CD14-positive monocyte (primary cell): ENCODE measurements at regions not wholly inside any gene's neighbourhood (a gene's known extent, or its start where the extent isn't known, plus 50 kb on each side); places are given as distances from the start of the nearest gene placed in this dataset.
A peak's percentile ranks its signal among the peaks of the same experiment; 100 is the strongest.

ENCODE experiments used
- DNase-seq, 3 donors: peaks; one replicate each; pipeline ENCODE4 v3.0.0-alpha.2; 2011 to 2022
- H2AFZ ChIP-seq: 2 replicates; pipeline ENCODE4 v1.6.0; 2012; ENCODE audit warnings: mild to moderate bottlenecking, low read depth, low read length, inconsistent platforms; ENCODE audit not compliant: insufficient read depth, poor library complexity, severe bottlenecking
- H3K27ac ChIP-seq, 2 donors: 1 replicate in 1 of 2; 2 replicates in 1 of 2; pipeline ENCODE4 v1.5.1; 2012 to 2013; ENCODE audit warnings: low read length in 2 of 2, control low read depth in 1 of 2, inconsistent platforms in 1 of 2, low read depth in 1 of 2, mild to moderate bottlenecking in 1 of 2
- H3K27me3 ChIP-seq, 2 donors: one replicate each; pipeline versions ENCODE4 v1.6.0 to v1.6.1; 2011 to 2013; ENCODE audit warnings: low read length in 2 of 2; ENCODE audit not compliant: control insufficient read depth in 2 of 2, insufficient read depth in 2 of 2
- H3K36me3 ChIP-seq, 2 donors: replicated peaks in 1 of 2; 1 replicate in 1 of 2; 2 replicates in 1 of 2; pipeline versions ENCODE4 v1.5.1 to v1.6.1; 2012 to 2013; ENCODE audit warnings: low read length in 2 of 2, control low read depth in 1 of 2, inconsistent platforms in 1 of 2, mild to moderate bottlenecking in 1 of 2; ENCODE audit not compliant: insufficient read depth in 2 of 2, control insufficient read depth in 1 of 2
- H3K4me1 ChIP-seq, 2 donors: 1 replicate in 1 of 2; 2 replicates in 1 of 2; pipeline versions ENCODE4 v1.5.1 to v1.6.1; 2012 to 2013; ENCODE audit warnings: low read length in 2 of 2, control low read depth in 1 of 2, inconsistent platforms in 1 of 2, mild to moderate bottlenecking in 1 of 2, moderate library complexity in 1 of 2; ENCODE audit not compliant: insufficient read depth in 2 of 2, control insufficient read depth in 1 of 2
- H3K4me2 ChIP-seq: replicated peaks from 2 replicates; pipeline ENCODE3; 2012; ENCODE audit warnings: low read length, moderate library complexity, mild to moderate bottlenecking; ENCODE audit not compliant: poor library complexity, severe bottlenecking; ENCODE audit errors: extremely low read depth
- H3K4me3 ChIP-seq, 3 experiments: fragments of 200-600 bp in 1 of 3; sonication (generic) in 1 of 3; replicated peaks in 1 of 3; 1 replicate in 2 of 3; 2 replicates in 1 of 3; pipeline ENCODE4 v1.5.1; 2011 to 2013; ENCODE audit warnings: low read length in 3 of 3, mild to moderate bottlenecking in 3 of 3, control low read depth in 2 of 3, low read depth in 2 of 3, inconsistent platforms in 1 of 3, moderate library complexity in 1 of 3
- H3K79me2 ChIP-seq: 2 replicates; pipeline ENCODE4 v1.6.0; 2012; ENCODE audit warnings: mild to moderate bottlenecking, control low read depth, inconsistent platforms, low read length, moderate library complexity; ENCODE audit not compliant: insufficient read depth
- H3K9ac ChIP-seq: 2 replicates; pipeline ENCODE4 v1.6.0; 2017; ENCODE audit warnings: low read length, mild to moderate bottlenecking; ENCODE audit not compliant: insufficient read depth, poor library complexity, severe bottlenecking
- H3K9me3 ChIP-seq, 2 donors: replicated peaks in 1 of 2; 1 replicate in 1 of 2; 2 replicates in 1 of 2; pipeline versions ENCODE4 v1.5.1 to v1.6.1; 2012 to 2013; ENCODE audit warnings: low read length in 2 of 2, control low read depth in 1 of 2; ENCODE audit not compliant: control insufficient read depth in 1 of 2, insufficient read depth in 1 of 2
- H4K20me1 ChIP-seq: 2 replicates; pipeline ENCODE4 v1.6.0; 2012; ENCODE audit warnings: mild to moderate bottlenecking, low read length, control low read depth, moderate library complexity; ENCODE audit not compliant: insufficient read depth
- H3K27ac Mint-ChIP-seq, 7 donors: one replicate each; pipeline ENCODE4 v1.8.0; 2020; ENCODE audit warnings: mild to moderate bottlenecking in 7 of 7, mixed read lengths in 7 of 7, moderate library complexity in 6 of 7, inconsistent platforms in 2 of 7
- H3K27me3 Mint-ChIP-seq, 3 donors: one replicate each; pipeline ENCODE4 v1.8.0; 2021 to 2022; ENCODE audit warnings: low read depth in 3 of 3, mild to moderate bottlenecking in 3 of 3, mixed read lengths in 3 of 3, moderate library complexity in 3 of 3, inconsistent platforms in 1 of 3
- H3K36me3 Mint-ChIP-seq, 2 donors: one replicate each; pipeline ENCODE4 v1.8.0; 2020; ENCODE audit warnings: mixed read lengths in 2 of 2, inconsistent platforms in 1 of 2, mild to moderate bottlenecking in 1 of 2
- H3K4me1 Mint-ChIP-seq: one replicate; pipeline ENCODE4 v1.8.0; 2020; ENCODE audit warnings: mild to moderate bottlenecking, mixed read lengths
- H3K4me3 Mint-ChIP-seq, 2 donors: one replicate each; pipeline ENCODE4 v1.8.0; 2020; ENCODE audit warnings: mild to moderate bottlenecking in 2 of 2, mixed read lengths in 2 of 2, moderate library complexity in 1 of 2
- H3K9me3 Mint-ChIP-seq, 7 donors: one replicate each; pipeline ENCODE4 v1.8.0; 2020 to 2022; ENCODE audit warnings: mixed read lengths in 7 of 7, mild to moderate bottlenecking in 6 of 7, moderate library complexity in 6 of 7, inconsistent platforms in 2 of 7
- WGBS: methylation state at CpG from one replicate; pipeline ENCODE4 v1.1.5; 2013; ENCODE audit warnings: missing lambda C conversion rate; ENCODE audit not compliant: insufficient coverage; 5-methylcytosine and 5-hydroxymethylcytosine counted together
- intact Hi-C, 2 donors: fragments of 100-400 bp; cut with micrococcal nuclease; formaldehyde crosslinking; loops; one replicate each; pipeline versions ENCODE4 v1.15.0 to v1.15.1; 2023
- TF ChIP-seq, protein P1 (sequence below): fragments of 200-600 bp; IDR thresholded peaks from one replicate; pipeline ENCODE4 v1.8.0; 2022; ENCODE audit warnings: antibody characterized with exemption, mild to moderate bottlenecking

DNA sequence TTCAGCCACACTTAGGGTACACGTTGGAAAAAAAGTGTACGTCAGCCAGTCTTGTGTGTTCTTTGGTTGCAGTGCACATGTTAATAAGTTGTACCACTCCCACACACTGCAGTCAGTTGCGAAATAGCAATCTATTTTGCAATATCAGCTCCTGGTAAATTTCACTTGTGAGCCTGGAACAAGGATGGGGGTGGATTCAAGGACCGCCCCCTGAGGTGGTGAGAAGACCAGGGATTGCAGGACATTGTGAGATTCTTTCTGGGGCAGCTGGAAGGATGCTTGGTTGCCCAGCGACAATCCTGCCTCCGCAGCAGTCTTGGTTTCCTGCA lies 78.6 kb upstream of the ZFHX3 start:
- Histone ChIP-seq H4K20me1 (no peaks in the 10 kb centered on the region), H3K4me3 (peak overlapping the region in 1 of 3 experiments; percentile 37), H3K9ac (no peak overlapping the region), H3K36me3 (no peaks in the 10 kb centered on the region), H3K9me3 (no peaks in the 10 kb centered on the region), H2AFZ (no peak overlapping the region), H3K4me1 (peaks cover 64 to 66% of the 10 kb centered on the region in 2 donors), H3K27ac (peak overlapping the region; percentile 62 to 75), H3K27me3 (no peaks in the 10 kb centered on the region), H3K4me2 (peak overlapping the region; percentile 39), H3K79me2 (no peaks in the 10 kb centered on the region)
- DNase-seq, result peak; percentile 29 to 72 (median 54)
- Mint-ChIP-seq H3K9me3 (peaks cover 0 to 7% (median 3%) of the 10 kb centered on the region in 7 donors), H3K36me3 (no peaks in the 10 kb centered on the region), H3K27me3 (peaks cover 0 to 3% (median 2%) of the 10 kb centered on the region in 3 donors), H3K4me3 (peak overlapping the region in 1 of 2 donors; percentile 67), H3K4me1 (peaks cover 67% of the 10 kb centered on the region), H3K27ac (peak overlapping the region; percentile 57 to 93 (median 92))
- WGBS, result 64% methylated on average over 3 of the region's 6 CpGs
- intact Hi-C loops, result no loop called here
- TF ChIP-seq, protein P1, sequence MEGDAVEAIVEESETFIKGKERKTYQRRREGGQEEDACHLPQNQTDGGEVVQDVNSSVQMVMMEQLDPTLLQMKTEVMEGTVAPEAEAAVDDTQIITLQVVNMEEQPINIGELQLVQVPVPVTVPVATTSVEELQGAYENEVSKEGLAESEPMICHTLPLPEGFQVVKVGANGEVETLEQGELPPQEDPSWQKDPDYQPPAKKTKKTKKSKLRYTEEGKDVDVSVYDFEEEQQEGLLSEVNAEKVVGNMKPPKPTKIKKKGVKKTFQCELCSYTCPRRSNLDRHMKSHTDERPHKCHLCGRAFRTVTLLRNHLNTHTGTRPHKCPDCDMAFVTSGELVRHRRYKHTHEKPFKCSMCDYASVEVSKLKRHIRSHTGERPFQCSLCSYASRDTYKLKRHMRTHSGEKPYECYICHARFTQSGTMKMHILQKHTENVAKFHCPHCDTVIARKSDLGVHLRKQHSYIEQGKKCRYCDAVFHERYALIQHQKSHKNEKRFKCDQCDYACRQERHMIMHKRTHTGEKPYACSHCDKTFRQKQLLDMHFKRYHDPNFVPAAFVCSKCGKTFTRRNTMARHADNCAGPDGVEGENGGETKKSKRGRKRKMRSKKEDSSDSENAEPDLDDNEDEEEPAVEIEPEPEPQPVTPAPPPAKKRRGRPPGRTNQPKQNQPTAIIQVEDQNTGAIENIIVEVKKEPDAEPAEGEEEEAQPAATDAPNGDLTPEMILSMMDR, result no peak

DNA sequence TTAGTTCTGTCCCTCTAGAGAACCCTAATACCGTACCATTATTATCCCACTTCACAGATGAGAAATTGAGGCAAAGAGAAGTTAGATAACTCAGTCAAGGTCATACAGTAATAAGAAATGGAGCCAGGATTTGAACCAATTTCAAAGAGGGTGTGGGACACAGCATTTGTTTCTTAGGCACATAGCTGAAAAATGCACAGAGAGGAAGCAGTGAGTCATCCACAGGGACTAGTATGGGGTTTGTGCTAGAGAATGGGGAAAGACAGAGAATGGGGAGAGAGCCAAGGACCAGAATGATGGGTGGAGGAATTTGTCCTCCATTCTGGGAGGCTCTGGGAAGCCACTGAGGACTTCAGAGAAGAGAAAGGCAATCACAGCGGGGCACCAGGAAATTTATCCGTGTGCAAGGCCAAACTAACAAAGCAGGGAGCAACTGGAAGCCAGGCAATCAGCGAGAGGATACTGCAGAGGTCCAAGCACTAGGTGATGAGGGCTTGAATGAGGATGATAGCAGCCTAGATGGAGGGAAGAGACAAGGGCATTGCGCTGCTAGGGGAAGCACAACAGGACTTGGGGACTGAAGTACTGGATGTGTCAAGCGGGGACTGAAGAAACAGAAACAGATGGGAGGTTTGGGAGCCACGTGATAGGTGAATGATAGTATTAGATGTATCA lies 78.1 kb upstream of the ZFHX3 start:
- no peak overlapping the region for H2AFZ ChIP-seq
- peak overlapping the region; percentile 39 for H3K4me2 ChIP-seq
- peak overlapping the region; percentile 57 to 93 (median 92) for H3K27ac Mint-ChIP-seq
- no peaks in the 10 kb centered on the region for H4K20me1 ChIP-seq
- H3K4me1 Mint-ChIP-seq, result peaks cover 62% of the 10 kb centered on the region
- intact Hi-C loops, result no loop called here
- H3K9ac ChIP-seq, result no peak overlapping the region
- H3K36me3 ChIP-seq, result no peaks in the 10 kb centered on the region
- DNase-seq, result peak; percentile 56 to 74 (median 71)
- no peaks in the 10 kb centered on the region for H3K36me3 Mint-ChIP-seq
- TF ChIP-seq, protein P1, result no peak
- no peaks in the 10 kb centered on the region for H3K27me3 ChIP-seq
- peak overlapping the region; percentile 31 to 67 for H3K4me3 Mint-ChIP-seq
- no peaks in the 10 kb centered on the region for H3K9me3 ChIP-seq
- WGBS, result 87% methylated on average over 6 of the region's 7 CpGs
- peaks cover 0 to 3% (median 2%) of the 10 kb centered on the region in 3 donors for H3K27me3 Mint-ChIP-seq
- H3K9me3 Mint-ChIP-seq, result peaks cover 0 to 7% (median 3%) of the 10 kb centered on the region in 7 donors
- peak overlapping the region; percentile 62 to 75 for H3K27ac ChIP-seq
- peak overlapping the region in 1 of 3 experiments; percentile 37 for H3K4me3 ChIP-seq
- no peaks in the 10 kb centered on the region for H3K79me2 ChIP-seq
- H3K4me1 ChIP-seq, result peaks cover 59 to 61% of the 10 kb centered on the region in 2 donors
